Pancreas (tissue), 10 donors: ENCODE measurements at regions not wholly inside any gene's neighbourhood (a gene's known extent, or its start where the extent isn't known, plus 50 kb on each side); places are given as distances from the start of the nearest gene placed in this dataset.

Source experiments
- ATAC-seq, 4 donors: fragments of 200-7000 bp; cut with Tn5 transposase; one replicate each; pipeline versions ENCODE4 v1.8.0 to v1.9.1; 2020; ENCODE audit warnings: mild to moderate bottlenecking in 4 of 4, moderate library complexity in 4 of 4
- DNase-seq, 6 donors: peaks; one replicate each; pipeline ENCODE4 v3.0.0-alpha.2; 2020
- FAIRE-seq: peaks from 2 replicates; lab custom pipeline; 2012; peaks lifted over from hg19 to GRCh38; lab: Jason Lieb, UNC
- H3K27ac ChIP-seq, 4 donors: fragments of 200-600 bp; sonication (generic); 1 replicate in 3 of 4; 2 replicates in 1 of 4; pipeline versions ENCODE4 v1.5.0 to v1.8.0; 2020
- H3K27me3 ChIP-seq, 4 donors: fragments of 200-600 bp; one replicate each; pipeline ENCODE4 v1.8.0; 2021
- H3K36me3 ChIP-seq, 3 donors: fragments of 200-600 bp; sonication (generic) in 1 of 3; one replicate each; pipeline versions ENCODE4 v1.5.0 to v1.8.0; 2020 to 2021
- H3K4me1 ChIP-seq, 3 donors: fragments of 200-600 bp; one replicate each; pipeline ENCODE4 v1.8.0; 2021
- H3K4me3 ChIP-seq, 4 donors: fragments of 200-600 bp; sonication (generic) in 2 of 4; one replicate each; pipeline versions ENCODE4 v1.5.0 to v1.8.0; 2020 to 2021
- H3K9me3 ChIP-seq, 4 donors: fragments of 200-600 bp; one replicate each; pipeline ENCODE4 v1.8.0; 2021
- CTCF ChIP-seq, 4 donors: fragments of 200-600 bp; sonication (generic) in 3 of 4; IDR thresholded peaks; one replicate each; pipeline versions ENCODE4 v1.5.0 to v1.8.0; 2021; ENCODE audit warnings: antibody characterized with exemption in 4 of 4
- WGBS, 2 donors: extraction: QIAGEN DNeasy Blood & Tissue Kit; methylation state at CpG; one replicate each; pipeline ENCODE4 v1.1.7; 2013; 5-methylcytosine and 5-hydroxymethylcytosine counted together
- intact Hi-C, 3 donors: fragments of 100-400 bp; cut with DNase I; formaldehyde crosslinking; loops; one replicate each; pipeline versions ENCODE4 v1.11.1 to v1.14.2; 2022
- donor health status: healthy with polysubstance abuse.
- donor health status: DM: no; HTN: no; CAD: no; lungs with moderate emphysema.
- donor health status: DM: no; HTN: no; CAD: no.
- donor health status: control.
- donor health status: control.
- donor health status: Bipolar disorder and iron deficiency.
- donor health status: DM: yes; HTN: yes; CAD: no.
- donor health status: DM: no; HTN: no; CAD: no.
- donor health status: DM: no; HTN: no; CAD: no.
- donor health status: DM: yes; HTN: yes; CAD: no.

GRCh38 chr6:139882977-139883728 is 508.7 kb upstream of the CITED2 start:
- intact Hi-C loops = loop anchor here in 1 of 3 donors (10.0 kb wide), 1 partner anchor 552 kb away; no protein-coding TSS in a partner anchor
- 43 to 44% methylated on average over 3 of the region's 3 CpGs for whole genome bisulfite sequencing, 2 donors
- no peak for TF ChIP-seq CTCF (IDR thresholded peaks at IDR 0.05)
- ATAC-seq (peak in 3 of 4 donors; percentile 44 to 69 (median 65)), FAIRE-seq (no peak), DNase-seq (no peak)
- Histone ChIP-seq H3K9me3 (no peaks in the 10 kb centered on the region), H3K4me3 (no peak overlapping the region), H3K27ac (peak overlapping the region in 3 of 4 donors; percentile 11 to 25 (median 18)), H3K4me1 (peaks cover 0 to 11% (median 4%) of the 10 kb centered on the region in 3 donors), H3K36me3 (no peaks in the 10 kb centered on the region), H3K27me3 (no peaks in the 10 kb centered on the region)

- intact Hi-C loops = loop anchor here in 1 of 3 donors (10.0 kb wide), 1 partner anchor 553 kb away; no protein-coding TSS in a partner anchor
- H3K27me3 ChIP-seq = no peaks in the 10 kb centered on the region
- ATAC-seq (peak in 1 of 4 donors; percentile 23), DNase-seq (no peak), FAIRE-seq (no peak)
- H3K4me3 ChIP-seq = no peak overlapping the region
- H3K4me1 ChIP-seq = peaks cover 0 to 11% (median 4%) of the 10 kb centered on the region in 3 donors
- no peak for TF ChIP-seq CTCF (IDR thresholded peaks at IDR 0.05)
- 67 to 73% methylated on average over 6 of the region's 6 CpGs for WGBS, 2 donors
- H3K27ac ChIP-seq = peak overlapping the region in 1 of 4 donors; percentile 11
- no peaks in the 10 kb centered on the region for H3K36me3 ChIP-seq
- H3K9me3 ChIP-seq = no peaks in the 10 kb centered on the region
Measured at GRCh38 chr6:139882234-139882633, 507.8 kb upstream of the CITED2 start.

GRCh38 chr6:139881728-139882211 is 507.3 kb upstream of the CITED2 start:
- DNase-seq (peak in 1 of 6 donors; percentile 45), FAIRE-seq (no peak), ATAC-seq (peak; percentile 83 to 89 (median 86))
- no peak overlapping the region for H3K4me3 ChIP-seq
- intact Hi-C loops = loop anchor here in 1 of 3 donors (10.0 kb wide), 1 partner anchor 553 kb away; no protein-coding TSS in a partner anchor
- no peaks in the 10 kb centered on the region for H3K36me3 ChIP-seq
- H3K9me3 ChIP-seq = no peaks in the 10 kb centered on the region
- WGBS, 2 donors = 65 to 88% methylated on average over 2 of the region's 2 CpGs
- peak; percentile 20 to 61 (median 50) for TF ChIP-seq CTCF (IDR thresholded peaks at IDR 0.05)
- peaks cover 0 to 11% (median 4%) of the 10 kb centered on the region in 3 donors for H3K4me1 ChIP-seq
- H3K27me3 ChIP-seq = no peaks in the 10 kb centered on the region
- H3K27ac ChIP-seq = no peak overlapping the region

GRCh38 chr6:139881236-139881635 is 506.8 kb upstream of the CITED2 start:
- H3K4me3 ChIP-seq = no peak overlapping the region
- DNase-seq (no peak), FAIRE-seq (no peak), ATAC-seq (no peak)
- peaks cover 0 to 11% (median 4%) of the 10 kb centered on the region in 3 donors for H3K4me1 ChIP-seq
- intact Hi-C loops = loop anchor here in 1 of 3 donors (10.0 kb wide), 1 partner anchor 554 kb away; no protein-coding TSS in a partner anchor
- H3K27ac ChIP-seq = no peak overlapping the region
- WGBS, 2 donors = 42 to 43% methylated on average over 4 of the region's 4 CpGs
- no peaks in the 10 kb centered on the region for H3K9me3 ChIP-seq
- no peaks in the 10 kb centered on the region for H3K27me3 ChIP-seq
- H3K36me3 ChIP-seq = no peaks in the 10 kb centered on the region
- TF ChIP-seq CTCF (IDR thresholded peaks at IDR 0.05) = no peak
